ENCODE measurements at regions not wholly inside any gene's neighbourhood (a gene's known extent, or its start where the extent isn't known, plus 50 kb on each side); places are given as distances from the start of the nearest gene placed in this dataset.
A peak's percentile ranks its signal among the peaks of the same experiment; 100 is the strongest.

DNA sequence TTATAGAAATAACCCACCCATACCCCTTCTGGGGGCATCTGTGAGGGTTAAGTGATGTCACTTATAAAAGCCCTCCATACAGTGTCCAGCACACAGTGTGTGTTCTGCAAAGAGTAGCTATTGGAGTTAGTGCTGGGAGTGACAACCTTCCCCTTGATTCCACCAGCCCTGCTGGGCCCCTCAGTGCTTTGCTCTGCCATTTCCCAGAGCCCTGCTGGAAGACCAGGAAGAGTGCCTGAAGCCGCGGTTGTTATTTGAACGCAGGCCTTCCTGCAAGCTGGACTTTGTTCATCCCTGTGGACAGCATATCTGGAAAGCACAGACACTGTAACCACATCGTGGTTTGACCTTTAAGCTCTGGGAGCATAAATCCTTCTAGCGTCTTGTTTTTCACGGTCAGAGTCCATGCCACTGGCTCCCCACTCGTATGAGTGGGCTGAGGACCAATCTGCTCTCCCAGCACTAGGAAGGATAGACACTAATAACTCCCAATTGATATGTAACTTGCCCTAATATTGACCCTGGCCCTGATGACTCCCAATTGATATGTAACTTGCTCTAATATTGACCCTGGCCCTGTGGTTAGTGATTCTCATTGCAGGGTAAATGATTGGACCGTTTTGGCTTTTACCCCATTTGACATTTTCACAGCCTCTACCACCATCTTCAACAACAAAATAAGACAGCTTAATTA is 297.1 kb upstream of the MAF start:
- Histone ChIP-seq H3K36me3 (ENCODE audit: control insufficient read depth in 3 of 3, insufficient read depth in 2 of 3, low read depth in 1 of 3, low read length in 3 of 3) (no peaks in the 10 kb centered on the region), H3K4me1 (ENCODE audit: control insufficient read depth in 3 of 3, insufficient read depth in 2 of 3, low read depth in 1 of 3, low read length in 2 of 3) (peaks cover 0 to 47% (median 0%) of the 10 kb centered on the region in 3 donors), H3K27me3 (ENCODE audit: control insufficient read depth in 3 of 3, insufficient read depth in 3 of 3, low read length in 3 of 3) (no peaks in the 10 kb centered on the region), H3K27ac (ENCODE audit: low read depth in 1 of 3, low read length in 2 of 3) (peak overlapping the region in 2 of 3 donors; percentile 16 to 86), H3K9me3 (ENCODE audit: control insufficient read depth in 2 of 2, insufficient read depth in 1 of 2, low read depth in 1 of 2, low read length in 1 of 2) (peaks cover 0 to 14% of the 10 kb centered on the region in 2 donors), H3K4me3 (ENCODE audit: low read depth in 1 of 3, low read length in 3 of 3) (no peak overlapping the region)
- WGBS, 3 donors, result 8 to 31% (median 15%) methylated on average over 8 of the region's 8 CpGs
- FAIRE-seq, result no peak
- peak; percentile 93 to 99 for DNase-seq

DNA sequence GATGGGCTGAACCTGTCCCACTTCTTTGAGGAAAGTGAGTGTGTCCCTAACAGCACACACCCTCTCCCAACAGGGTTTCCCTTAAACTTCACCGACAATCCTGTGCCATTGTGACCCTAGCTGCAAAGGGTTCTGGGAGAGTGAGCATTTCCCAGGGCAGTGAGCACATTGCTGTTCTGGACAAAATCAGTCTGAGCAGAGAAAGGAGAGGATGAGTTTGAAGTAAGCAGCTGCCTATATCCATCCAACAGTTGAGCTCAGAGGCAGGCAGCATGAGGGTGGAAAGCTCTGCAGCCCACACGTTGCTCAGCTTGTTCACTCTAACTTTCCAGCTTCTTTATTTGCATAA is 296.5 kb upstream of the MAF start:
- Histone ChIP-seq H3K36me3 (ENCODE audit: control insufficient read depth in 3 of 3, insufficient read depth in 2 of 3, low read depth in 1 of 3, low read length in 3 of 3) (no peaks in the 10 kb centered on the region), H3K9me3 (ENCODE audit: control insufficient read depth in 2 of 2, insufficient read depth in 1 of 2, low read depth in 1 of 2, low read length in 1 of 2) (peaks cover 0 to 14% of the 10 kb centered on the region in 2 donors), H3K4me1 (ENCODE audit: control insufficient read depth in 3 of 3, insufficient read depth in 2 of 3, low read depth in 1 of 3, low read length in 2 of 3) (peaks cover 0 to 47% (median 0%) of the 10 kb centered on the region in 3 donors), H3K4me3 (ENCODE audit: low read depth in 1 of 3, low read length in 3 of 3) (no peak overlapping the region), H3K27me3 (ENCODE audit: control insufficient read depth in 3 of 3, insufficient read depth in 3 of 3, low read length in 3 of 3) (no peaks in the 10 kb centered on the region), H3K27ac (ENCODE audit: low read depth in 1 of 3, low read length in 2 of 3) (peak overlapping the region in 2 of 3 donors; percentile 16 to 86)
- DNase-seq, result no peak
- FAIRE-seq, result no peak
- 29 to 55% (median 40%) methylated on average over 2 of the region's 2 CpGs for WGBS, 3 donors

DNA sequence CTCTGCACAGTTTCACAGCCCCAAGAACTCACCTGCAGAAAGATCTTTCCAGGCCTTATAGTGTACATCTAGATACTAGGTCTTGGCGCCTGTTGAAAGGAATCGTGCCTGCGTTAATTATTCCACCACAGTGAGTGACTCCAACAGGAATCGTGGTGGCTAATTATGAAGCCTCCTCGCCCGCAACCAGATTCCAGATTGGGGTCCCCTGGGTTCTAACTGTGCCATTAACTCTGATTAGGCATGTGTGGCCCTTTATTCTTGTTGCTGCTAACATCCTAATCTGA is 295.3 kb upstream of the MAF start:
- Histone ChIP-seq H3K9me3 (ENCODE audit: control insufficient read depth in 2 of 2, insufficient read depth in 1 of 2, low read depth in 1 of 2, low read length in 1 of 2) (peaks cover 0 to 10% of the 10 kb centered on the region in 2 donors), H3K27me3 (ENCODE audit: control insufficient read depth in 3 of 3, insufficient read depth in 3 of 3, low read length in 3 of 3) (no peaks in the 10 kb centered on the region), H3K4me1 (ENCODE audit: control insufficient read depth in 3 of 3, insufficient read depth in 2 of 3, low read depth in 1 of 3, low read length in 2 of 3) (peaks cover 0 to 52% (median 0%) of the 10 kb centered on the region in 3 donors), H3K27ac (ENCODE audit: low read depth in 1 of 3, low read length in 2 of 3) (peak overlapping the region in 2 of 3 donors; percentile 1 to 86), H3K4me3 (ENCODE audit: low read depth in 1 of 3, low read length in 3 of 3) (no peak overlapping the region), H3K36me3 (ENCODE audit: control insufficient read depth in 3 of 3, insufficient read depth in 2 of 3, low read depth in 1 of 3, low read length in 3 of 3) (no peaks in the 10 kb centered on the region)
- FAIRE-seq (no peak), DNase-seq (peak in 1 of 2 donors; percentile 20)
- WGBS, 3 donors, result 15 to 72% (median 38%) methylated on average over 6 of the region's 6 CpGs

DNA sequence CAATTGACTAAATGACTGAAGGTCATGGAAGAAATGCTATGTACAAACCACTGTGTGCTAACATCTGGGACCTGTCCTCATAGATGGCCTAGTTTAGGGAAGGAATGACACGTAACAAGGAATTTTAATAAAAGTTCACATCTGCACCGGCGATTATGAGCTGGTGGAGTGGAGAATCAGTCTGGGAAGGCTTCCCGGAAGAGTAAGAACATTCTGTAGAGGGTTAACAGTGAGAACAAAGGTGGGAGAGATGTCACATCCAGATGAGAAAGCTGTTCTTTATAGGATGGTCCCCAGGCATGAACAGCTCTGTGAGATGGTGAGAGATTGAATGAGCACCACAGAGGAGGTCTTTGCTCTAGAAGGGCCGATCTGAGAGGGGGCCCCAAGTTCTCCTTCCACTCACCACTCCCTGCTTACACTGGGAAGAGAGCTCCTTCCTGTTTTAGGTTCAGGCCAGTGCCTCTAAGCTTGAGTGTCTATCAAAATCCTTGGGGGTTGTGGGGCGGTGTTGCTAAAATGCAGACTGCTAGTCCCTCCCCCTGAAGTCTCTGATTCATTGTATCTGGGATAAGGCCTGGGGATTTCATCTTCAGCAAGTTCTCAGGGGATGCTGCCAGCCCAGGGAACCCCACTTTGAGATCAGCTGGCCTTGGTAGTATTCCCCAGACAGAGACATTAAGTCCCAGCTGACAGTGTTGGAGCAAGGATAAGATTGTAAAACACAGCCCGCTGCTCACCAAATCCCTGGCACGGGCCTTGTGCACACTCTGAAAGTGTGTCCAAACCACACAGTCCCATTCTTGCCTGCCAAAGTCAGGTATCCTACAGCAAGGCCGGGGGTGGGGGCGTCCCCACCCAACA is 294.7 kb upstream of the MAF start:
- no peak for FAIRE-seq

GRCh38 chr16:79893445-79893844 is 292.9 kb upstream of the MAF start:
- Histone ChIP-seq H3K4me1 (ENCODE audit: control insufficient read depth in 3 of 3, insufficient read depth in 2 of 3, low read depth in 1 of 3, low read length in 2 of 3) (peaks cover 0 to 36% (median 0%) of the 10 kb centered on the region in 3 donors), H3K36me3 (ENCODE audit: control insufficient read depth in 3 of 3, insufficient read depth in 2 of 3, low read depth in 1 of 3, low read length in 3 of 3) (no peaks in the 10 kb centered on the region), H3K9me3 (ENCODE audit: control insufficient read depth in 2 of 2, insufficient read depth in 1 of 2, low read depth in 1 of 2, low read length in 1 of 2) (no peaks in the 10 kb centered on the region), H3K27ac (ENCODE audit: low read depth in 1 of 3, low read length in 2 of 3) (no peak overlapping the region), H3K27me3 (ENCODE audit: control insufficient read depth in 3 of 3, insufficient read depth in 3 of 3, low read length in 3 of 3) (no peaks in the 10 kb centered on the region), H3K4me3 (ENCODE audit: low read depth in 1 of 3, low read length in 3 of 3) (no peak overlapping the region)
- FAIRE-seq (no peak), DNase-seq (no peak)
- 80 to 90% (median 88%) methylated on average over 3 of the region's 3 CpGs for WGBS, 3 donors

More for the DNA sequence above, 294.7 kb upstream of the MAF start:
- 63 to 82% (median 72%) methylated on average over 10 of the region's 10 CpGs for WGBS, 3 donors
- H3K9me3 ChIP-seq (ENCODE audit: control insufficient read depth in 2 of 2, insufficient read depth in 1 of 2, low read depth in 1 of 2, low read length in 1 of 2), result peaks cover 0 to 9% of the 10 kb centered on the region in 2 donors
- no peak for DNase-seq
- H3K4me1 ChIP-seq (ENCODE audit: control insufficient read depth in 3 of 3, insufficient read depth in 2 of 3, low read depth in 1 of 3, low read length in 2 of 3), result peaks cover 0 to 52% (median 0%) of the 10 kb centered on the region in 3 donors
- peak overlapping the region in 1 of 3 donors; percentile 86 for H3K27ac ChIP-seq (ENCODE audit: low read depth in 1 of 3, low read length in 2 of 3)
- H3K4me3 ChIP-seq (ENCODE audit: low read depth in 1 of 3, low read length in 3 of 3), result no peak overlapping the region
- H3K36me3 ChIP-seq (ENCODE audit: control insufficient read depth in 3 of 3, insufficient read depth in 2 of 3, low read depth in 1 of 3, low read length in 3 of 3), result no peaks in the 10 kb centered on the region
- H3K27me3 ChIP-seq (ENCODE audit: control insufficient read depth in 3 of 3, insufficient read depth in 3 of 3, low read length in 3 of 3), result no peaks in the 10 kb centered on the region

- DNase-seq, result peak in 1 of 2 donors; percentile 20
- WGBS, 3 donors, result 82 to 92% (median 88%) methylated on average over 3 of the region's 3 CpGs
Observed at GRCh38 chr16:79892278-79892677, 291.7 kb upstream of the MAF start.

GRCh38 chr16:79891458-79891857 is 290.9 kb upstream of the MAF start:
- Histone ChIP-seq H3K4me1 (ENCODE audit: control insufficient read depth in 3 of 3, insufficient read depth in 2 of 3, low read depth in 1 of 3, low read length in 2 of 3) (peaks cover 0 to 17% (median 0%) of the 10 kb centered on the region in 3 donors), H3K27me3 (ENCODE audit: control insufficient read depth in 3 of 3, insufficient read depth in 3 of 3, low read length in 3 of 3) (no peaks in the 10 kb centered on the region), H3K4me3 (ENCODE audit: low read depth in 1 of 3, low read length in 3 of 3) (no peak overlapping the region), H3K36me3 (ENCODE audit: control insufficient read depth in 3 of 3, insufficient read depth in 2 of 3, low read depth in 1 of 3, low read length in 3 of 3) (no peaks in the 10 kb centered on the region), H3K9me3 (ENCODE audit: control insufficient read depth in 2 of 2, insufficient read depth in 1 of 2, low read depth in 1 of 2, low read length in 1 of 2) (no peaks in the 10 kb centered on the region), H3K27ac (ENCODE audit: low read depth in 1 of 3, low read length in 2 of 3) (no peak overlapping the region)
- 64 to 83% (median 73%) methylated on average over 6 of the region's 6 CpGs for WGBS, 3 donors
- FAIRE-seq (no peak), DNase-seq (no peak)

More at GRCh38 chr16:79892278-79892677, 291.7 kb upstream of the MAF start:
- no peak for FAIRE-seq
- Histone ChIP-seq H3K36me3 (ENCODE audit: control insufficient read depth in 3 of 3, insufficient read depth in 2 of 3, low read depth in 1 of 3, low read length in 3 of 3) (no peaks in the 10 kb centered on the region), H3K27ac (ENCODE audit: low read depth in 1 of 3, low read length in 2 of 3) (no peak overlapping the region), H3K4me1 (ENCODE audit: control insufficient read depth in 3 of 3, insufficient read depth in 2 of 3, low read depth in 1 of 3, low read length in 2 of 3) (peaks cover 0 to 25% (median 0%) of the 10 kb centered on the region in 3 donors), H3K9me3 (ENCODE audit: control insufficient read depth in 2 of 2, insufficient read depth in 1 of 2, low read depth in 1 of 2, low read length in 1 of 2) (no peaks in the 10 kb centered on the region), H3K27me3 (ENCODE audit: control insufficient read depth in 3 of 3, insufficient read depth in 3 of 3, low read length in 3 of 3) (no peaks in the 10 kb centered on the region), H3K4me3 (ENCODE audit: low read depth in 1 of 3, low read length in 3 of 3) (no peak overlapping the region)

- Histone ChIP-seq H3K27me3 (ENCODE audit: control insufficient read depth in 3 of 3, insufficient read depth in 3 of 3, low read length in 3 of 3) (no peaks in the 10 kb centered on the region), H3K4me3 (ENCODE audit: low read depth in 1 of 3, low read length in 3 of 3) (no peak overlapping the region), H3K27ac (ENCODE audit: low read depth in 1 of 3, low read length in 2 of 3) (no peak overlapping the region), H3K36me3 (ENCODE audit: control insufficient read depth in 3 of 3, insufficient read depth in 2 of 3, low read depth in 1 of 3, low read length in 3 of 3) (no peaks in the 10 kb centered on the region), H3K9me3 (ENCODE audit: control insufficient read depth in 2 of 2, insufficient read depth in 1 of 2, low read depth in 1 of 2, low read length in 1 of 2) (no peaks in the 10 kb centered on the region), H3K4me1 (ENCODE audit: control insufficient read depth in 3 of 3, insufficient read depth in 2 of 3, low read depth in 1 of 3, low read length in 2 of 3) (peaks cover 0 to 5% (median 0%) of the 10 kb centered on the region in 3 donors)
- WGBS, 3 donors, result 76 to 81% (median 80%) methylated on average over 8 of the region's 8 CpGs
- DNase-seq (no peak), FAIRE-seq (no peak)
Observed at GRCh38 chr16:79887541-79888540, 287.3 kb upstream of the MAF start.

Measured in small intestine (tissue), 7 donors.